NCI-H128 (cell line): ENCODE measurements at regions not wholly inside any gene's neighbourhood (a gene's known extent, or its start where the extent isn't known, plus 50 kb on each side); places are given as distances from the start of the nearest gene placed in this dataset.
"Not testable (repeated sequence)": the region's sequence is repeated elsewhere in the genome, so short reads cannot be mapped to it uniquely, and the experiment has no call there.

ENCODE experiments used
- DNase-seq: peaks from one replicate; lab custom pipeline; 2025; ENCODE audit not compliant: unreplicated experiment; lab: John Stamatoyannopoulos, UW

GRCh38 chr21:35619184-35619583 lies 441.1 kb downstream of the SETD4 start:
- no peak for DNase-seq

DNA sequence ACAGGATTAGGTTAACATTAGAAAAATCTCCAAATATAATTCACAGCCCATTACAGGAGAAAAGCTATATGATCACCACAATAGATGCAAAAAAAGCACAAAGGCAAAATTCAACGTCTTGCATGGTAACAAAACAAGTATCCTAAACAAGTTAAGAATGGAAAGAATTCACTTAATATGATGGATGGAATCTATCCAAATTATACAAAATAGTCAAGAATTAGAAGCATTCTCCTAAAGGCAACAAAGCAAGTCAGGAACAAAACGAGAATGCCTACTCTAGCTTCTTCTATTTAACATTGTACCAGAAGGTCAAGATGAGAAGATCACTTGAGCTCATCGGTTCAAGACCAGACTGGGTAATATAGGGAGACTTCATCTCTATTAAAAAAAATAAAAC lies 442.8 kb downstream of the SETD4 start:
- DNase-seq: no peak

- DNase-seq: no peak
Measured at GRCh38 chr21:35616090-35616489, 444.2 kb downstream of the SETD4 start.

- DNase-seq: no peak
Measured at GRCh38 chr21:35615325-35615724, 445.0 kb downstream of the SETD4 start.

- no peak for DNase-seq
Measured at GRCh38 chr21:35614396-35614921, 445.9 kb downstream of the SETD4 start.

DNA sequence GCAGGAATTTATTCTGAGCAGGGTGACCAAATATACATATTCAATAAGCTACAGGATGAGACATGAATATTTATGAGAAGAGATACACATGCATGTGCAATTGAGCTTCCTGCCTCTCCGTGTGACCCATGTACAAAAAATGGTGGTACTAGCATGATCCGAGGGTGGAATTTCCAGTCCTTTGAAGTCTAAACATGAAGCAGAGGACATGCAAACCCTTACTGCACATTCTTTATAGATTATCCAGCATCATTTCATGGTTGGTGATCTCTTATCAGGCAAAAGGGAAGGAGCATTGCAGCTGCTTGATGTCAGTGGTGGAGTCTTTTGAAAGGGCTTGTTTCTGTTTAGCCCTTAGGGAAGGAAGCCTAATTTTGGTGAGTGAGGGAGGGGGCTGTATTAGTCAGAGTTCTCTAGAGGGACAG lies 448.6 kb downstream of the SETD4 start:
- DNase-seq: no peak

DNA sequence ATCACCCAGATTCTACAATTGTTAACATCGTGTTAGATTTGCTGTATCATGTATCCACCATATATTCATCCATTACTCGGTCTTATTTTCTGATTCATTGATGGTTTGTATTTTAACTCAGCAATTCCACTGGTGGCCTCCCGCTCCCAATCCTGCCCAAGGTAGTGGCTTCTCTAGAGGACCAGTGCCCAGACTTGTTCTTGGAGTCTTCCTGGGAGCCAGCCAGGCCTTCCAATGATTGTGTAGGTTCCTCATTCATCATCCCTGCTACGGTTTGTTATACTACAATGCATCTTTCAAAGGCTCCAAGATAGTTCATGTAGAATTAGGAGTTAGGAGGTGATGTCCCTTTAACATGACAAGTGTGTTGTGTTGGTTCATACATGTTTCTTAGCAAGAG lies 451.1 kb downstream of the SETD4 start:
- no peak for DNase-seq

DNA sequence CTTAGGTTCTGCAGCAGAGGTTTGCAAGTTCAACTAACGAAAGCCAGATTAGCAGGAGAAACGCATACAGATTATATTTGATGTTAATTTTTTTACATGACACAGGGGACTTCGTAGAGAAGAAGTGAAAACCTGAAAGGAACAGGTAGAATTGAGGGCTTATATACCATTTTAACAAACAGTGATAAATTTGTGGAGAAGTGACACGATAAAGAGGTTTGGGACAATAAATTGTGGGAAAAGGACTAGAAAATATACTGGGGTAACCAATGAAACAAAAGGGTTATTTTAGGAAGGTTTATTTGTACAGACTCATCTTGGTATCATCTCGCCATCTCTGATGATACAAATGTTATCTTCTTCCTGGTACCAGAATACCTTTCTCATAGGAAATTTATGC lies 452.9 kb downstream of the SETD4 start:
- no peak for DNase-seq

GRCh38 chr21:35606578-35606977 lies 453.7 kb downstream of the SETD4 start:
- DNase-seq: no peak

DNA sequence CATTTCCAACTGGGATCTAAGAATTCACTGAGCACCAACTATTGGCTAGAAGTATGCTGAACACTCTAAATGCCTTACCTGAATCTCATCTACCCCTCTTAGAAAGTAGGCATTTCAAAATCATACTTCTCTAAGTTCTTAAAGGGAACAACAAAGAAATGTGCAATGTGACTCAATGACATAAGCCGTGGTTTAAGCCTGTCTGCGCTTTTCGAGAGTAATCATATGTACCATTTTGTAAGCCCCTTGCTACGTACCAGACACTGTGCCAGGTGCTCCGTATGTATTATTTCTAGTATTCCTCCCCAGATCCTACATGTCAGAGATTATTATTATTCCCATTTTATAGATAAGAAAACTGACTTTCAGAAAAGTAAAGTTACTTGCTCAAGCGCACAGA lies 454.2 kb downstream of the SETD4 start:
- no peak for DNase-seq

DNA sequence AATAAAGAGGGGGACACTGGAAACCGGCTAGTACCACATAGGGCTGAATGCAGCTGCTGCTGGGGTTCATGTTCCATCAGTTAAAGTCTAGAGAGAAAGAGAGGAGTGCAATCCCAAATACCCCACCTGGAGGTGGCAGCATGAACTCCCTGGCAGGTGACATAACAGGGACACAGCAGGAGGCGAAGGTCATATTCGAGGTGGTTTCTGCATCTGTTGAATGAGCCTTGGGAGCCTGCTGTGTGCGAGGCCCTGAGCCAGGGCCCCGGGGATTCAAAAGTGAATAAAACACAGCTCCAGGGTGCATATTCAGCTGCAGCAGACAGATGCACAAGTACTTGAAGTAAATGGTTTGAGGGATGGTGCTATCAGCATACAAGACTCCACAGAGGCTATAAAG lies 456.8 kb downstream of the SETD4 start:
- DNase-seq: peak; percentile 35

GRCh38 chr21:35602811-35603362 lies 457.4 kb downstream of the SETD4 start:
- DNase-seq: no peak

DNA sequence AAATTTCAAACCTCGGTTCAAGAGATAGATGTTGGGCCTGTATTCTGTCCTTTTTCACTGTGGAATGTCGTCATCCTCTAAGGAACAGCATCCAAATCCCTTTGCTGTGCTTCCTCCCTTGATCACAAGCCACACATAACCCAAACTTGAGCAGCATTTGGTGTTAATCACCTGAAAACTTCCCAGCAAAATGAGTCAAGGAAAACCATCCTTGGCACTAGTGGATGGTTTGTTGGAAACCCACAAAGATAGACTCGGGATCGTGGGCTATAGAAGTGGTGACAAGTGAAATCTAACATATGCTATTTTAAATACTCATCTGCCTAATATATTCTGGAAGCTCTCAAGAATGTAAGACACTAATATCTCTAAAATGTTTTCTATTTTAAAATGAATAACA lies 459.1 kb downstream of the SETD4 start:
- no peak for DNase-seq

- no peak for DNase-seq
Measured at GRCh38 chr21:35599164-35599563, 461.2 kb downstream of the SETD4 start.

GRCh38 chr21:35597750-35598339 lies 462.5 kb downstream of the SETD4 start:
- no peak for DNase-seq

GRCh38 chr21:35594905-35595304 lies 465.4 kb downstream of the SETD4 start:
- DNase-seq: no peak

GRCh38 chr21:35593000-35593502 lies 467.3 kb downstream of the SETD4 start:
- DNase-seq: no peak

GRCh38 chr21:35590284-35590683 lies 470.0 kb downstream of the SETD4 start:
- not testable (repeated sequence) for DNase-seq

- DNase-seq: no peak
Measured at GRCh38 chr21:35587841-35588380, 472.4 kb downstream of the SETD4 start.

- DNase-seq: no peak
Measured at GRCh38 chr21:35586305-35586704, 474.0 kb downstream of the SETD4 start.

- no peak for DNase-seq
Measured at GRCh38 chr21:35585878-35586277, 474.4 kb downstream of the SETD4 start.

DNA sequence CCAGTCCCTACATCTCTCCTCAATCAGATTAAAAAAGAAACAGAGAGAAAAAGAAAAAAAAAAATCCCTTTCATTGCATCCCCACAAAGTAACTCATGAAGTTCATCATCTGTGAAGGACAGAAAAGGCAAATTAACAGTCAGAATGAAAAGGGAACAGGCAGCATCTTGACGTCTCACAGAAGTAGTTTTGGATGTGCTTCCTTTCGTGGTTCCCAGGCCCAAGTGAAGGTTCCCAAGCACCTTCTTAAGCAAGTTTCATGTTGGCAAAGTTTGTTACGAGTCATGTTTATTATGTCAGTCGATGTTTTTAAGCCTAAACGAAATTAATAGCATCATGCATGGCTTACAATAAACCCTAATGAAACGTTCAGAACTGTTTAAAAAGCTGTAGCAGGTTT lies 475.2 kb downstream of the SETD4 start:
- DNase-seq: no peak
